ENCODE measurements at regions not wholly inside any gene's neighbourhood (a gene's known extent, or its start where the extent isn't known, plus 50 kb on each side); places are given as distances from the start of the nearest gene placed in this dataset.

GRCh38 chr5:74064911-74065310 is 438.9 kb downstream of the ARHGEF28 start:
- no peak for DNase-seq

- DNase-seq = no peak
Observed at GRCh38 chr5:74064225-74064624, 438.2 kb downstream of the ARHGEF28 start.

- no peak for DNase-seq
Observed at GRCh38 chr5:74063821-74064220, 437.8 kb downstream of the ARHGEF28 start.

GRCh38 chr5:74063346-74063745 is 437.4 kb downstream of the ARHGEF28 start:
- no peak for DNase-seq

- no peak for DNase-seq
Observed at GRCh38 chr5:74061292-74061691, 435.3 kb downstream of the ARHGEF28 start.

- no peak for DNase-seq
Observed at GRCh38 chr5:74059706-74060105, 433.7 kb downstream of the ARHGEF28 start.

GRCh38 chr5:74056789-74057164 is 430.8 kb downstream of the ARHGEF28 start:
- DNase-seq = no peak

- no peak for DNase-seq
Observed at GRCh38 chr5:74056107-74056788, 430.3 kb downstream of the ARHGEF28 start.

GRCh38 chr5:74055486-74056106 is 429.6 kb downstream of the ARHGEF28 start:
- DNase-seq = no peak

GRCh38 chr5:74054641-74055421 is 428.8 kb downstream of the ARHGEF28 start:
- no peak for DNase-seq

- DNase-seq = no peak
Observed at GRCh38 chr5:74054139-74054538, 428.1 kb downstream of the ARHGEF28 start.

GRCh38 chr5:74052441-74053221 is 426.6 kb downstream of the ARHGEF28 start:
- peak; percentile 55 for DNase-seq

GRCh38 chr5:74051076-74051475 is 425.1 kb downstream of the ARHGEF28 start:
- no peak for DNase-seq

- no peak for DNase-seq
Observed at GRCh38 chr5:74044936-74045335, 418.9 kb downstream of the ARHGEF28 start.

- DNase-seq = no peak
Observed at GRCh38 chr5:74042959-74043358, 417.0 kb downstream of the ARHGEF28 start.

GRCh38 chr5:74042559-74042958 is 416.6 kb downstream of the ARHGEF28 start:
- no peak for DNase-seq

GRCh38 chr5:74041913-74042312 is 415.9 kb downstream of the ARHGEF28 start:
- no peak for DNase-seq

GRCh38 chr5:74040811-74041491 is 415.0 kb downstream of the ARHGEF28 start:
- no peak for DNase-seq

- DNase-seq = peak; percentile 42
Observed at GRCh38 chr5:74040065-74040551, 414.1 kb downstream of the ARHGEF28 start.

GRCh38 chr5:74037321-74037720 is 411.3 kb downstream of the ARHGEF28 start:
- DNase-seq = no peak

- DNase-seq = peak; percentile 56
Observed at GRCh38 chr5:74035521-74035937, 409.5 kb downstream of the ARHGEF28 start.

All from muscle of arm (tissue), 1 donor.